ENCODE measurements at regions not wholly inside any gene's neighbourhood (a gene's known extent, or its start where the extent isn't known, plus 50 kb on each side); places are given as distances from the start of the nearest gene placed in this dataset.

- Histone ChIP-seq H3K27me3 (peaks cover 0 to 43% (median 4%) of the 10 kb centered on the region in 9 donors), H3K4me1 (no peaks in the 10 kb centered on the region), H3K4me3 (no peak overlapping the region), H3K27ac (no peak overlapping the region), H3K9me3 (no peaks in the 10 kb centered on the region), H3K36me3 (no peaks in the 10 kb centered on the region)
- DNase-seq (peak in 2 of 5 donors; percentile 1 to 37), ATAC-seq (no peak)
- TF ChIP-seq CTCF (IDR thresholded peaks at IDR 0.05) (no peak), POLR2A (IDR thresholded peaks at IDR 0.05) (no peak)
- WGBS, 4 donors: 92 to 94% (median 93%) methylated on average over 22 to 23 of the region's 23 CpGs
- intact Hi-C loops (cut with DNase I): no loop called here
Measured at GRCh38 chr4:8746523-8747466, 124.8 kb downstream of the HMX1 start.

GRCh38 chr4:8745826-8746225, 125.8 kb downstream of the HMX1 start:
- DNase-seq (peak in 2 of 5 donors; percentile 1 to 4), ATAC-seq (no peak)
- no peak for TF ChIP-seq CTCF (IDR thresholded peaks at IDR 0.05)
- TF ChIP-seq POLR2A (IDR thresholded peaks at IDR 0.05): no peak
- no peak overlapping the region for H3K27ac ChIP-seq
- no peak overlapping the region for H3K4me3 ChIP-seq
- no peaks in the 10 kb centered on the region for H3K36me3 ChIP-seq
- intact Hi-C loops (cut with DNase I): no loop called here
- H3K4me1 ChIP-seq: no peaks in the 10 kb centered on the region
- peaks cover 0 to 51% (median 4%) of the 10 kb centered on the region in 9 donors for H3K27me3 ChIP-seq
- no peaks in the 10 kb centered on the region for H3K9me3 ChIP-seq
- 45 to 58% (median 52%) methylated on average over 14 of the region's 14 CpGs for WGBS, 4 donors

- DNase-seq: peak in 1 of 5 donors; percentile 2
- H3K9me3 ChIP-seq: no peaks in the 10 kb centered on the region
- intact Hi-C loops (cut with DNase I): no loop called here
- peaks cover 0 to 54% (median 4%) of the 10 kb centered on the region in 9 donors for H3K27me3 ChIP-seq
- no peak overlapping the region for H3K27ac ChIP-seq
- ATAC-seq: no peak
- no peak overlapping the region for H3K4me3 ChIP-seq
- no peaks in the 10 kb centered on the region for H3K36me3 ChIP-seq
- no peaks in the 10 kb centered on the region for H3K4me1 ChIP-seq
- TF ChIP-seq CTCF (IDR thresholded peaks at IDR 0.05) (no peak), POLR2A (IDR thresholded peaks at IDR 0.05) (no peak)
- WGBS, 4 donors: 64 to 73% (median 66%) methylated on average over 28 of the region's 28 CpGs
Measured at GRCh38 chr4:8745005-8745790, 126.4 kb downstream of the HMX1 start.
